ENCODE measurements at regions not wholly inside any gene's neighbourhood (a gene's known extent, or its start where the extent isn't known, plus 50 kb on each side); places are given as distances from the start of the nearest gene placed in this dataset.

DNA sequence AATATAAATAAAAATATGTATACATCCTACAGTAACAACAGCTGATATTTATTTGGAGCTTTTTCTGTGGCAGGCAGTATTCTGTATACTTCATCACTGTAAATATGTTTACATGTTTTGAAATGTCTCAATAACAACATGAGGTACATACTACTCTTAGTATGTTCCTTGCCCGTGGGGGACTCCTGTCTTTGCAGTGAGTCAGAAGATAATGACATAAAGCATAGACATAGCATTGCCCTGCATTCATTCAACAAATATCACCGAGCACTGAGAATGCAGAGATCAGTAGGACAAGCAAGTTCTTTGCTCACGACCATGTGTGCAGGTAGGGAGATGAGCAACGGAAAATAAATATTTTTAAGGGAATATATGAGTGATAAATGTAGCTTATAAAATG, 246.5 kb downstream of the LTN1 start:
- DNase-seq = no peak

DNA sequence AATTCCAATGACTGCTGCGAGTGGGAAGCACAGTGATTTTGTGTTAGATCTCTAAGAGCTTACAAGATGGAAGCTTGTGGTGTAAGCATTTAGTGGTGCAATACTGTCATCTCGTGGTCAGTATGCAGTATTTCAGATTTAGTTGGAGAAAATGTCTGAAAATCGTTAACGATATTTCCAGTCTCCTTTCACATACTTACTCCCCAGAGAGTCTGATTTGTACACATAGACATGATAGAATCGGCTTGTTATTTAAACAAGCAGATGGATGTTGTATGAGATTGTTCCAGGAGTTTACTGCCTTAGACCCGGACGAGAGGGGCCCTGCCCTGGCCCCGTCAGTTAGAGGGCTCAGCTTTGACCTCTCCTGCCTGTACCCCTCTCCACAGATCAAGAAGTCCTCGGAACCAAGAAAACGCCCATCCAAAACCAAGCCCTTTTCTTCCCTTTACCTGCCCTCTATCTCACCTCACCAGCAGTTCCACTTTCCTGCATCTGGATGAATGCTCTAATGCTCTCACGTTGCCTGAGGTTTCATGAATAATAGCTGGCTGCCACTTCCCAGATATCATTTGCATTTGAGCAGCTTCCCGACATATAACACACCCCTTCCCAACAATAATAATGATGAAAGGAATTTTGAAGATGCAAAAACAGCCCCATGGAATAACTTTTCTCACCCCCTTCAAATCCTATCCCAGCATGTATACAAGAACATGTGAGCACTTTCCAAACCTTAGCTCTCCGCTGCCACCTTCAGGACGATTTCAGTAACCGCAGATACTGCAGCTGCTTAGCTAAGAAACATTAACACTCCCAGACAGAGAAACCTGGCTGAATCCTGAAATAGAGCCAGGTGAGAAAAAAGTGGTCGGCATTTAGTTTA, 247.3 kb downstream of the LTN1 start:
- peak; percentile 69 for DNase-seq

GRCh38 chr21:28743723-28744122, 249.0 kb downstream of the LTN1 start:
- no peak for DNase-seq

GRCh38 chr21:28742527-28742926, 250.2 kb downstream of the LTN1 start:
- DNase-seq = no peak

GRCh38 chr21:28740125-28740524, 252.6 kb downstream of the LTN1 start:
- DNase-seq = no peak

- no peak for DNase-seq
Observed at GRCh38 chr21:28738882-28739281, 253.8 kb downstream of the LTN1 start.

DNA sequence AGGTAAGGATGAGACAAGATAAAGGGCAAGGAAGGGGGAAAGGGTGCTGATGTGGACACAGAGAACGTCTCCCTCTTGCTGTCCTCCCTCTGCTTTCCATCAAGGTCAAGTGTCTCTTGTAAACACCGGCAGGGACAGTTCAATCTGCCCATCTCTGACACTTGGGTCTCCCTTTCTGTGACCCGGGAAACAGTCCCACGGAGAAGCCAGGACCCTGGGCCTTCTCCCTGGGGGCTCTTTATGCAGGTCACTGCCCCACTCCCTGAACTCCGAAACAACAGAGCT, 254.3 kb downstream of the LTN1 start:
- DNase-seq = no peak

DNA sequence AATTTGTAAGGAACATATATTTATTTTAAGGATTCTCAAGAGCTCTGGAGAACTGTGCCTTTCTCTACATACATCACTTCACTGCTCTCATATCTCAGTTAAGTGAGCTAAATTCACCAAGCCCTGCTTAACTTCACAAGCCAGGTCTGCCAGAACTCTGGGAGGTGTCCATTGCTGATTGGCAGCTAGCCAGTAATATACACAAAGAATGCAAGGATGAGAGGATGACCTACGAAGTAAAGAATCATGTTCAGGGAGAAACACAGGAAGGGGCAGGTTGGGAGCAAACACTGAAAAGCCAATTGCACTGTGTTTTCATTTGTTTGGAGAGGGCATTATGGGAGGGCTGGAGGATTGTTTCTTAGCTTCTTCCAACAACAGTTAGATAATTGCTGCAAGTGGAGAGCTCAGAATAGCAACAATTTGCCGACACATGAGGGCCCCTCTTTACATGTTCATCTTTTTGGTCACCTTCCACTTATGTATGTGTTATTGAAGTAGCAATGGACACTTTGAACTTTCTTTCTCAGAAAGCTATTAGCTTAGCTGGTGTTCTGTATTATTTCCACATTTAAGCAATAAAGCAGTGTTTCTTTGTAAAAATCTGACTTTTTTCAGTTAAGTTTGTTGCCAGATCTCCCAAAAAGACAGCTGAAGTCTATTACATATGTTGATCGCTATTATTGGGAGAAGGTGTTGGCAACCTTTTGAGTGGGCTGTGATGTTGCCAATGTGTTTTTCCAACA, 254.8 kb downstream of the LTN1 start:
- DNase-seq = no peak

- no peak for DNase-seq
Observed at GRCh38 chr21:28734522-28735175, 258.0 kb downstream of the LTN1 start.

DNA sequence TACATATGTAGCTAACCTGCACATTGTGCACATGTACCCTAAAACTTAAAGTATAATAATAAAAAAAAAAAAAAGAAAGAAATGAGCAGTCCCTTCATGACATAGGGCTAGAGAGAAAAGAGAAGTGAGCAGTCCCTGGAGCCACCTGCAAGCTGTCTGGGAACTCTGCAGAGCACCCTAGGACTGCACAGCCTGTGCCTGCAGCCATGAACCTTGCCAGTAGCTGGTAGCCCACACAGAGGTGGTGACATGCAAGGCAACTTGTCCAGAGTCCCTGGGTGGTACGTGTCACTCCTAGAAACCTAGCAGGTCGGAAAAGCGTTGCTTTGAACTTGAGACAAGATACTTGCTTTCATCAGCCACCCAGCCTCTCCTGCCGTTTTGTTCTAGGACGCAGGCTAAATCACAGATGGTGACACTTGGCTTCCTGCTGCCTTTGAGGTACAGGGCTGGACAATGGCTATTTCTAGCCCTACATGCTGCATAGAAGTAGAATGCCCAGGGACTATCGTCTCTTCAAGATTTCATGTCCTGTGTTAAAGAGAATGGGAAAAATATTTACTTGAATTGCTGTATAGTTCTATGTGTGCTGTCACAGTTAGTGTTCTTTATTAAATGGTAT, 260.9 kb downstream of the LTN1 start:
- no peak for DNase-seq

- no peak for DNase-seq
Observed at GRCh38 chr21:28729887-28730286, 262.8 kb downstream of the LTN1 start.

DNA sequence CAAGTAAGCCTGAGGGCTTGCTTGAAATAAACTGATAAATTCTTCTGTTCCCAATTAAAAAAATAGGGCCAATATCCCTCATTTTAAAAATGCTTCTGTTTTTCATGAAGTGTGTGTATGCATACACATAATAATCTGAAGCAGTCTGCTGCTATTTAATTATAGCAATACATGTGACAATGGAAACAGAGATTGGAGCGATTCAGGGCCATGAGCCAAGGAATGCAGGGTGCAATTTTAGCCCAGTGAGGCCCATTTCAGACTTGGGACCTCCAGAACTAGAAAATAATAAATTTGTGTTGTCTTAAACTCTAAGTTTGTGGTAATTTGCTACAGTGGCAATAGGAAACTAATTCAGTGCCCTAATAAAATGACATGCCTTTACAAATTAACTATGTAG, 264.9 kb downstream of the LTN1 start:
- no peak for DNase-seq

DNA sequence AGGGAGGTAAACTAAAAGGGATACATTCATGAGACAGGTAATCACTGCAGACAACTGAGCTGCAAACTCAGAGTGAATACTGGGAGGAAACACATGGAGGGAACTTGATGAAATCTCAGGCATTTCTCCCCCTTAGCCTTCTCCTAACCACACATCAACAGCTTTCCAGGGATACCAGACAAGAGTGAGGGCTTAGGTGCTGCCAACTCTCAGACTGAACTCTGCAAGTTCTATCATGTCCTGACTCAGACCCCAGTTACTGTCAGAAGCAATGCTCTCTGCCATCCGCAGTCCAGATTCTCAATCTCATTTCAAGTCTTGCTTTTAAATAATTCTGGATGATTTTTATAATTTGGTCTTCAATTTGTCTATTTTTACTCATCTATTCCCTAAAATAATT, 267.3 kb downstream of the LTN1 start:
- no peak for DNase-seq

GRCh38 chr21:28723646-28724045, 269.0 kb downstream of the LTN1 start:
- no peak for DNase-seq

DNA sequence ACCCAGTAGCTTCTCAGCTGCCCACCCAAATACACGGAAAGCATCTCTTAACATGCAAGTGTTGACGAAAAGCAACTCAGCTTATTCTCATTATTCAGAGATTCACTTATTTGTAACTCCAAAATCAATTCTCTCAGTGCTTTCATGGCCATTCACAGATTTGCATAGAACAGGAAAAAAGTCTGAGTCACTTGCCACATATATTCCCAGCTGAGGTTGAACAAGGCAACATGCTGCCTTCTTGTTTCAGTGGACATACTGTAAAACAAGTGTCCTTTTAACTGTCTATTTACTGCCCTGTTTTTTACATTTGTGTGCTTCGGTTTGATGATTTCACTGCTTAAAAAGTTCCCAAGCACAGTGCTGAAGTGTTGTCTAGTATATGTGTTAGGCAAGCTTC, 273.0 kb downstream of the LTN1 start:
- no peak for DNase-seq

DNA sequence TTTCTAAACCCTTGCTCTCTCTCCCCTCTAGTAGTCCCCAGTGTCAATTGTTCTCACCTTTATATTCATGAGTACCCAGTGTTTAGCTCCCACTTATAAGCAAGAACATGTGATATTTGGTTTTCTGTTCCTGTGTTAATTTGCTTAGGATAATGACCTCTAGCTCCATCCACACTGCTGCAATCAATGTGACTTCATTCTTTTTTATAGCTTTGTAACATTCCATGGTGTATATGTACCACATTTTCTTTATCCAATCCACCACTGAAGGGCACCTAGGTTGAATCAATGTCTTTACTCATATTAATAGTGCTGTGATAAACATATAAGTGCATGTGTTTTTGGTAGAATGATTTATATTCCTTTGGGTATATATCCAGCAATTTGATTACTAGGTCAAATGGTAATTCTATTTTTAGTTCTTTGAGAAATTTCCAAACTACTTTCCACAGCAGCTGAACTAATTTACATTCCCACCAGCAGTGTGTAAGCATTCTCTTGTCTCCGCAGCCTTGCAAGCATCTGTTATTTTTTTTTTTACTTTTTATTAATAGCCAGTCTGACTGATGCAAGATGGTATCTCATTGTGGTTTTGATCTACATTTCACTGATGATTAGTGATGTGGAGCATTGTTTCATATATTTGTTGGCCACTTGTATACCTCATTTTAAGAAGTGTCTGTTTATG, 277.8 kb downstream of the LTN1 start:
- DNase-seq = no peak

GRCh38 chr21:28712411-28712810, 280.3 kb downstream of the LTN1 start:
- DNase-seq = no peak

DNA sequence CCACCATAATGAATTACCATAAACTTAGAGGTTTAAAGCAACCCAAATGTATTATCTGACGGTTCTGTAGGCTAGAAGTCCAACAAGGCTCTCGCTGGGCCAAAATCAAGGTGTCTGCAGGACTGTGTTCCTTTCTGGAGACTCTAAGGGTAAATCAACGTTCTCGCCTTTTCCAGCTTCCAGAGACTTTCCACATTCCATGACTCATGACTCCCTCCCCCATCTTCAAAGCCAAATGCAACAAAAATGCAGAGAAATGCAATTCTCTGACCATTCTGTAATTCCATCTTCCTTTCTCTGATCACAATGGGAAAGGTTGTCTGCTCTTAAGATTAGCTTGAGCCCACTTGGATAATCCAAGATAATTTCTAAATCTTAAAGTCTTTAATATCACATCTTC, 287.1 kb downstream of the LTN1 start:
- DNase-seq = no peak

GRCh38 chr21:28704746-28705145, 287.9 kb downstream of the LTN1 start:
- no peak for DNase-seq

- DNase-seq = no peak
Observed at GRCh38 chr21:28703861-28704260, 288.8 kb downstream of the LTN1 start.

- no peak for DNase-seq
Observed at GRCh38 chr21:28699596-28700259, 292.9 kb downstream of the LTN1 start.

- no peak for DNase-seq
Observed at GRCh38 chr21:28699186-28699585, 293.5 kb downstream of the LTN1 start.

All from GF-D8 (cell line).